ENCODE measurements at regions not wholly inside any gene's neighbourhood (a gene's known extent, or its start where the extent isn't known, plus 50 kb on each side); places are given as distances from the start of the nearest gene placed in this dataset.

DNA sequence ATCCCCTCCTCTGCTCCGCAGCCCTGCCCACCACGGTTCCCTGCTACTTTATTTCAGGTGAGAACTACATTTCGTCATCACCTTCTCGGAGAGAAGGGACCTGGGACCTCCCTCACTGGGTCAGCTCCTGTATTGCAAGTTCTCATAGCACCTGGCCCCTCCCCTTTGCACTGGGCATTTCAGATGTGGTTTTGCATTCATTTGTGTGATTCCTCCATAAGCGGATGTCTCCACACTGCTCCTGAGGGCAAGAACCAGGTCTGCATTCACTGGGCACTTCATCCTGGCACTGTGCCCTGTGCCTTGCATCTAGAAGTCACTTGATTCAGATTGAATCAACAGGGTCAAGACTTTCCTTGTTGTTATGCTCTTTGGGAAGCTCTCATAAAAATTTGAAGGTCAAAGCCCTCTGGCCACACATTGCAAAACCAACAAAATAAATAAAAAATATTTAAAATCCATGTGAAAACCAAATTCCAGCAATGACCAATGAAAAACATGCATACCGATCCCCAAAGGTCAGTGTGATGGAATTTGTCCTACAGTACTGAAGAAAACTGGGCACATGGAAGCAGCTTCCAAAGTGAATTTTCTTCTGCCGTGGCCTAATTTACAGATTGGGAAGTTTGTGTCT is 89.1 kb upstream of the F13A1 start:
- TF ChIP-seq, protein P1, sequence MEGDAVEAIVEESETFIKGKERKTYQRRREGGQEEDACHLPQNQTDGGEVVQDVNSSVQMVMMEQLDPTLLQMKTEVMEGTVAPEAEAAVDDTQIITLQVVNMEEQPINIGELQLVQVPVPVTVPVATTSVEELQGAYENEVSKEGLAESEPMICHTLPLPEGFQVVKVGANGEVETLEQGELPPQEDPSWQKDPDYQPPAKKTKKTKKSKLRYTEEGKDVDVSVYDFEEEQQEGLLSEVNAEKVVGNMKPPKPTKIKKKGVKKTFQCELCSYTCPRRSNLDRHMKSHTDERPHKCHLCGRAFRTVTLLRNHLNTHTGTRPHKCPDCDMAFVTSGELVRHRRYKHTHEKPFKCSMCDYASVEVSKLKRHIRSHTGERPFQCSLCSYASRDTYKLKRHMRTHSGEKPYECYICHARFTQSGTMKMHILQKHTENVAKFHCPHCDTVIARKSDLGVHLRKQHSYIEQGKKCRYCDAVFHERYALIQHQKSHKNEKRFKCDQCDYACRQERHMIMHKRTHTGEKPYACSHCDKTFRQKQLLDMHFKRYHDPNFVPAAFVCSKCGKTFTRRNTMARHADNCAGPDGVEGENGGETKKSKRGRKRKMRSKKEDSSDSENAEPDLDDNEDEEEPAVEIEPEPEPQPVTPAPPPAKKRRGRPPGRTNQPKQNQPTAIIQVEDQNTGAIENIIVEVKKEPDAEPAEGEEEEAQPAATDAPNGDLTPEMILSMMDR (IDR thresholded peaks at IDR 0.05), result no peak
- TF ChIP-seq ZFX (IDR thresholded peaks at IDR 0.05; ENCODE audit: borderline replicate concordance), result no peak

Data from 22Rv1 (cell line).